Hepatocyte (in vitro differentiated cells): ENCODE measurements at regions not wholly inside any gene's neighbourhood (a gene's known extent, or its start where the extent isn't known, plus 50 kb on each side); places are given as distances from the start of the nearest gene placed in this dataset.

Experiments
- CTCF ChIP-seq: fragments of 200-600 bp; sonication (generic); IDR thresholded peaks from 2 replicates; pipeline ENCODE4 v1.5.1; 2016; ENCODE audit warnings: antibody characterized with exemption, mild to moderate bottlenecking; ENCODE audit not compliant: poor library complexity
- EZH2phosphoT487 ChIP-seq: fragments of 200-600 bp; sonication (generic); IDR thresholded peaks from one replicate; pipeline ENCODE4 v1.6.1; 2018; ENCODE audit warnings: antibody characterized with exemption, mild to moderate bottlenecking, low read depth, moderate library complexity; ENCODE audit not compliant: unreplicated experiment, severe bottlenecking

GRCh38 chr2:187986390-187987105, 305.1 kb upstream of the GULP1 start:
- TF ChIP-seq CTCF (no peak), EZH2phosphoT487 (no peak)
